RPMI8226 (cell line): ENCODE measurements at regions not wholly inside any gene's neighbourhood (a gene's known extent, or its start where the extent isn't known, plus 50 kb on each side); places are given as distances from the start of the nearest gene placed in this dataset.

ENCODE experiments used
- DNase-seq: peaks from one replicate; pipeline ENCODE4 v3.0.0-alpha.2; 2015

DNA sequence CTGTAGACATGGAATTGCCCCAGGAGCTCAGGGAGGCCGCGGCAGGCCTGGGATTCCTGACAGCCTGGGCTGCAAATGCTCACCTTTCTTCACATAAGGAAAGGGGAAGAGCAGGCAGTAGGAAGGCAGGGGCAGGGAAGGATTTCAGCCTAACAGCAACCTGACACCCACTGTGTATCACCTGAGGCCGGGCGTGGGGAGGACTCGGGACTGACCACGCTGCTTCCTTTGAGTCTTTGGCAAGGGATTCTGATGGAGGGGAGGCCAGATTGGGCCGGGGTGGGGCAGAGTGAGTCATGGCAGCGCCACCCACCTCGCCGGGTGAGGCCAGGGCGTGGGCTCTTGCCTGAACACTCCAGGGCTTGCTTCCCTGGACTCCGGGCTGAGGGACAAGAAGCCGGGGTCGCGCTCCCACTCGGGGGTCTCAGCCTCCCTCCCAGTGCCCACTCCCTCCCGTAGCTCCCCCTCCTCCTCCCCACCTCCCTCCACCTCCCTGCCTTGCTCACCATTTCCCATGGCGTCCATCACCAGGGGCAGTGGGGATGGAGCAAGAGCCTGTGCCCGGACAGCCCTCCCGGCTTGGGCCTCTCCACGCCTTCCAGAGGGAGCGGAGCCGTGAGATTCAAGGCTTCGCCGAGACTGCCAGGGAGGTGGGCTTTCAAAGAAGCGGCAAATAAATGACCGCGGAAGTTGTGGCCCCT, 247.9 kb upstream of the RTL1 start:
- DNase-seq, result no peak

DNA sequence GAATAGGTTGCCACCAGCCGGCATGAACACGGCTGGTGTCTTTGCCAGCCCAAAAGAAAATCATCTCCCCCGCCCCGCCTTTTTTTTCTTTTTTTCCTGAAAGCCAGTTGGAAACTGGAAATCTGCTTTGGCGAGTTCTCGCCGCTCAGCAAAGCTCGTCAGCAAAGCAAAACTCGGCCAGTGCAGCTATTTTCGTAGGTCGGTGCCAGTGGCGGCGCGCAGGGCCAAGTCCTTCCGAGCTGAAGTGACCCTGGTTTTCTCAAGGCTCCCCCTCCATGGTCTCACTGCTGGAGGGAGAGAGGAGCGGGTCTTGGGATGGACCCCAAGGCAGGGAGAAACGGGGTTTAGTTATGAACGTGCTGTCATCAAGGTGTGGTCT, 248.4 kb upstream of the RTL1 start:
- no peak for DNase-seq

DNA sequence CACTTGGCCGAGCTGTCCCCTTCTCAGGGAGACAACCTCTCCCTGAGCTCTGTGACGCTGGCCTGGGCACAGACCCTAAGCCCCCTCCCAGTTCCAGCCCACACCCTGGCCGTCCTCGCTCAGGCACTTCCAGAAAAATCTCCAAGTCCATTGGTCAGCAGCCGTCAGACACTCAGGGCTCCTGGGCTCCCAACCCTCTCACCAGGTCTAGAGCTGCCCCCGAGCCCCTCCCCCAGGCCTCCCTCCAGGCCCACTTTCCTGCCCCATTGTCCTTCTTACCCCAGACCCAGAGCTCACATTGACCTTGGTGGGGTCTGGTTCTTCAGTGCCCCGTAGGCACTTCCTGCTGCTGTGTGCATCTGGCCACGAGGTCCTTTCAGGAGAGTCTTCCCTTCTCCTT, 249.3 kb upstream of the RTL1 start:
- DNase-seq, result no peak

DNA sequence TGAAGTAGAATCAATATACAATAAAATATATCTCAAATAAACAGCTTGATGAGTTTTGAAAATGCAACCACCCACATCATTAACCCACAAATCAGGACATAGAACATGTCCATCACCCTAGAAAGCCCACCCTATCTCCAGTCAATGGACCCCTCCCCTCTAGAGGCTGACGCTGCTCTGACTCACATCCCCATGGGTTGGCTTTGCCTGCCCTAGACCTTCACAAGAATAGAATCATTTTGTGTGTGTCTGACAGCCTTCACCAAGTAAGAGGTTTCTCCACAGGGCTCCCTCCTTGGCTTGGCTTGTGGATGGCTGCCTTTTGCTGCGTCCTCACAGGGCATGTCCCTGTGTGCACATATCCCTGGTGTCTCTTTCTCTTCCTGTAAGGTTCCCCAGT, 250.2 kb upstream of the RTL1 start:
- no peak for DNase-seq

DNA sequence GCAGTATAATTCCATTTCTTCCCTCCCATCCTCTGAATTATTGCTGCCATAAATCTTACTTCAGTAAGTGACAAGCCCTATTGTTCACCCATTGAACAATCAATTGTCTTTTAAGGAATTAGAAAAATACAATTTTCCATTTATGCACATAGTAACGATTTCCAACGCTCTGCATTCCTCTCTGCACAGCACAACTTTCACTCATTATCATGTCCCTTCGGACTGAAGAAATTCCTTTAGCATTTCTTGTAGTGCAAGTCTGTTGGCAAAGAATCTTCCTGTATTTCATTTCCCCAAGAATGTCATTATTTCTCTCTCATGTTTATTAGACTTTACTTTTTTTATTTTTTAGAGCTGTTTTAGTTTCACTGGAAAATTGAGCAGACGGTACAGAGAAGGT, 252.1 kb upstream of the RTL1 start:
- DNase-seq, result no peak

DNA sequence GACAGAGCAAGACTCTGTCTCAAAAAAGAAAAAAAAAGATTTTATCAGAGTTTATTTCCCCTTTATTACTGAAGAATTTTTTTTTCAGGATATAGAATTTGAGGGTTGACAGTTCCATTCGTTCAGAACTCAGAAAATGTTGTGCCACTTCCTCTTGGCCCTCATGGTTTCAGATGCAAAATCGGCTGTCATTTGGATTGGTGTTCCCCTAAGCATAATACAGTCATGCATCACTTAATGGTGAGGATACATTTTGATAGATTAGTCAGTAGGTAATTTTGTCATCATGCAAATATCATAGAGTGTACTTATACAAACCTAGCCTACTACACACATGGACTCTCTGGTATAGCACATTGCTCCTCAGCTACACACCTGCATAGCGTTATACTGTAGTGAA, 263.9 kb upstream of the RTL1 start:
- no peak for DNase-seq

DNA sequence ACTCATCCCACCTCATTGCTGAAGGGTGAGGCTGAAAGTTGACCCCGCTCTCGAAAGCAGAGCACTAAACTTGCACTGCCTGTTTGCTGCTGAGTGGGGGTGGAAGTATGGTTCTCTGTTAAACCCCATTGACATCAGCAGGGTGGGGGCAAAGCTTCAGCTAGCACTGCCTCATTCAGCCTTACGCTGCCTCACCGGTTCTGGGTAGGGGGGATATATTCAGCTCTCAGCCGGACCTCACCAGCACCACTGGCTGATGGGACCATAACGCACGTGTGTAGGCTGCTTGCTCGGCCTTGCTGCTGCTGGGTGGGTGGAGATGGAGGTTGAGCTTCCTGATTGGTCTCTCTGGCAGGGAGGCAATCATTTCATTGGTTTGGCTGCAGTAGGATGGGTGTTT, 265.7 kb upstream of the RTL1 start:
- no peak for DNase-seq

DNA sequence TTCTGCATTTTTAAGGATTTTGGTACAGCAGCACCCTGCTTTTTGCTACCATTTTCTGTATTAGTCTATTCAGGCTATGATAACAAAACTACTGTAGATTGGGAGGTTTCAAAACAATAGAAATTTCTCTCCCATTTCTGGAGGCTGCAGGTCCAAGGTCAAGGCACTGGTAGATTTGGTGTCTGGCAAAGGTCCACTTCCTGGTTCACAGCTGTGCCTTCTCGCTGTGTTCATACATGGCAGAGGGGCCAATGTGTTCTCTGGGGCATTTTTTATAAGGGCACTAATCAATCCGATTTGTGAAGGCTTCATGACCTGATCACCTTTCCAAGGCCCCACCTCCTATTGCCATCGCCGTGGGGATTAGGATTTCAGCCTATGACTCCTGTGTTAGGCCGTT, 268.1 kb upstream of the RTL1 start:
- no peak for DNase-seq

DNA sequence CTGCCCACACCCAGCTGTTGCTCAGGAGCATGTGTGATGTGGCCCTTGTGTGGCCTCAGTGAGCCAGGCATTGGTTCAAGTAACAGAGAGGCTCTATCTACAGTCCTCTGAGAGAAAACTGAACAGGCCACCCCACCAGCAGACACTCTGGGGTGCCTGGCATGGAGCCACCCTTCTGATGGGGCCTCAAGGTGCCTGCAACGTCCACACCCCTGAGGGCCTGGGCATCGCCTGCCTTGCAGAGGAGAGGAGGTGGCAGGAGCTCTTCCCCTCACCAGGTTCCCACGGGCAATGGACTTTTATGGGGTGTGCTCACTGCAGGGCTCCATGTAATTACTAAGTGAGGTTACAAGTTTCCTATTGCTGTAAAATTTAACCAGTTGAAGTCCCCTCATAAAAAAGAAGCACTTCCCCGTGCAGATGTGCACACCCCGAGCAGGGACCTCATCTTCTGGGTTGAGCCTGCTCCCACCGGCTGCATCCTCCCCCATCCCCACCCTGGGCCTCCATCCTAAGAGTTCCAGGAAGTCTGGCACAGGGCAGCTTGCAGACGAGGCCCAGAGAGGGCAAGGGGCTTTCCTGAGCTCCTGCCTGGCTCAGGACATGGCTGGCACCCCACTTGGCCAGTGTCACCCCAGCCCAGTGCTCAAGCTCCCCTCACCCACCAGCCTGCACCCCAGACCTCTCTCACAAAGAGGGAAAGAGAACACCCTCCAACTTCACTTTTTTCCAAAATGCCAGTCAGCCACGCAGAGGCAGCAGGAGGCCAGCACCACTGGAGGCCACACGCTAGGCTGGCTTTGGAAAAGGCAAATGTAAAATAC, 270.4 kb upstream of the RTL1 start:
- DNase-seq, result no peak

DNA sequence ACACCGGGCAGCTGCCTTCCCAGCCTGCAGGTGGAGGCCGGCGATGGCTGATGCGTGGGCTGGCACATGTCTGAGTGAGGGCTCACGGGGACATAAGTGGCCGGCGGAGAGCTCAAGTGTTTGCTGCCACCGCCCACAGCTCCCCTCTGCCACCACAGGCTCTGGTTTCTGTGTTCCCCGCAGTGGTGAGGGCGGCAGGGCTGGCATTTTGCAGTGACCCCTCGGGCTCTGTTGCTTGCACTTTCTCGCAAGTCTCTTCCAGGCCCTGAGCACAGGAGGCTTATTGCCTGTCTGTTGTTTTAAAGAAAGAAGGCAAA, 271.0 kb upstream of the RTL1 start:
- DNase-seq, result no peak

DNA sequence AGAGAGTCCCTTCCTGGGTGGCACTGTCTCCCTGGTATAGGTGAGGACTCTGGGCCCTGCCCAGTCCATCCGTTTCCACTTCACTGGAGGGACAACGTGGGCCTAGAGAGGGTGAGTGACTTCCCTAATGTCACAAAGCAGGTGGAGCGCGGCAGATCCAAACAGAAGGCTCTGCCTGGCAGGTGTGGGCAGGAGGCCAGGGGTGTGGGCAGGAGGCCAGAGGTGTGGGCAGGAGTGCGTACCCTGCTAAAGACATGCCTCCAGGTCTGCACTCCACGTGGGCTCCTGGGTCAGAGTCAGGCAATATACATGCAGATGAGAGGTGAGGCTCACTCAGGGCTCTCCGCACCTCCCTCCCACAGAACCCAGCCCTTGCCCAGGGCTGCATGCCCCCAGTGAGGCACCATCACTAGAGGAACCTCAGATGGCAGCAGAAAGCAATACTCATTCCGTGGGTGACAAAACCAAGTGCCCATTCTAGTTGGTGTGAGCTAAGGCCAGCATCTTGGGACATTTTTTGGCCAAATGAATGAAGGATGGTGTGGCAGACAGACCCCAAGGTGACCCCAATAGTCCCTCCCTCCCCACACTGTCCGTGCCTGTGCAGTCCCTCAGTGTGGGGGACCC, 271.6 kb upstream of the RTL1 start:
- DNase-seq, result peak; percentile 51

DNA sequence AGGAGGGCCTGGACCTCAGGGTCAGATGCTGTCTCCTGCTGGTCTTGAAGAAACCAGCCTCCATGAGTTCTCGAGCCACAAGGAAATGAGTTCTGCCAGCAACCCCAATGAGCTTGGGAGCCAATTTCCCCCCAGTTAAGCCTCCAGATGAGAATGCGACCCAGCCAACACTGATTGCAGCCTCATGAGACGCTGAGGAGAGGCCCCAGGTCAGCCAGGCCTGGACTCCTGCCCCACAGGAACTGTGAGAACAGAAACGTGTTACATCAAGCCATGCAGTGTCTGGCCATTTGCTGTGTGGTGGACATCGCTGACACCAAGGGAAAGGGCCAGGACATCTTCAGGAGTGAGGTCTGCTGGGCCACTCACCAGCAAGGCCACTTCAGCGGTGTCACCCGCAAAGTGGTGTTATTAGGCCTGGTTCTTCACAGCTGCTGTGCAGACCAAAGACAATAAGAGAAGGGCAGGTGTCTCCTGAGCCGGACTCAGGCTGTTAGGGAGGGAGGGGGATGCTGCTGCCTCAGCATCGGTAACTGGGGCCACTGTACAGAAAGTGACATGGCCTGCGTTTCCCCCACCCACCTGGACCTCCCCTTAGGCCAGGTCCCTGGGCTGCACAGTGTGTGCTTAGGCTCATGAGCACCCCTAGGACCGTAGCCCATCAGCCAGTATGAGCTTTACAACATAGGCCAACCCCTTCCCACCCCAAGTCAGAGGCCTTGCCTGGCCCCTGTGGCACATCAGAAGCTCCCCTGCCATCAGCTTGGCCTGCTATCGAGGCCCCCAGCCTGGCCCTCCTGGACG, 272.4 kb upstream of the RTL1 start:
- no peak for DNase-seq

DNA sequence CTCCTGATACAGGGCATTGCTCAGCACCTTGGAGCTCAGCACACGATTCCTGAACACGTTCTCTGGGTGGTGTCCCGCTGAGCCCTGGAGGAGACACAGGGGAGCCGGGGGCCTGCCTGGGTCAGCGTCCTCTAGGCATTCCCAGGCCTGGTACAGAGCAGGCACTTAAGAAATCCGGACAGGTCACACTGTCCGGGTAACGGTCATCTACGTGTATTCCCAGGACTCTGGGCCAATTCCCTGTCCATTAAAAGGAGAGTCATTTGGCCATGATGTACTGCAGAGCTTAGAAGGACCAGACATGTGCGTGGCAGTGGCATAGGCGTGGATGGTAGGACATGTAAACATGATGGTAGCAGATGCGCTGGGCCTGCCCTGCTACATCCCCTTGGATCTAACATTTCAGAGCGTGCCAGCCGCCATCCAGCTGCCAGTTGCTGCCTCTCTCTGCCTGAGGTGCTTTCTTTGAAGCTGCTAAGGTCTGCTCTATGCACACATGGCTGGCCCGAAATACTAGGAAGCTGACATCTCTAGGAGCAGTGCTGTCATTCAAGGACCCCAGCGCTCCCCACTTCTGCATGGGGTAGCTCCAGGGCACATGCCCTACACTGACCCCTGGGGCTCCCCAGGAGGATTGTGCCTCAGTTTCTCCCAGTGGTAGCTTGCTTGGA, 273.1 kb upstream of the RTL1 start:
- DNase-seq, result no peak

DNA sequence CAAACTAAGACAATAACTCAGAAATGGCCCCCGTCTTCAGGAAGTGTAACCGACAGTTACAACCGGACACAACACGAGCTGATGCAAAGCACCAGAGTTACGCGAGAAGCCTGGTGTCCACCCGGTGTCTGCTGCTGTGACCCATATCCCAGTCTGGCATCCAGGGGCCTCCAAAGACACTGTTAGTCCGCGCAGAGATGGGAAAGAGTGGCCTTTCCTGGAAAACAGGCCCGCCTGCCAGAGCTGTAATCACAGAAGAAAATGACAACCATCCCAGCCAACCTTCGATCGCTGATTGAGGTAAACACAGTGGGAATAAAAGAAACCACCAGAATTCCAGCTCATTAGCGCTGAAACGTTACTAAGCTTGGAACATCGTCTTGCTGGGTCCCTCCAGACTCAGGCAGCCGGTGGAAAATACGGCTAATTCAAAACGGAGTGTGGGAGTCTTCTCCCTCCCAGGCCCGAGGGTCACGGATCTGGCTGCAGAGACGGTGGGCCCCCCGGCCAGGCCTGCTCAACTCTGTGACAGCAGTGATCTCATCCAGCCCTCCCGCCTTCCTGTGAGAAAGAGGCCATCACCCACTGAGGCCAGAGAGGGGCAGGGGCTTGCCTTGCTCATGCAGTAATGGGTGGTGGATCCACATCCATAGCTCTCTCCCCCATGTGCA, 273.9 kb upstream of the RTL1 start:
- no peak for DNase-seq

DNA sequence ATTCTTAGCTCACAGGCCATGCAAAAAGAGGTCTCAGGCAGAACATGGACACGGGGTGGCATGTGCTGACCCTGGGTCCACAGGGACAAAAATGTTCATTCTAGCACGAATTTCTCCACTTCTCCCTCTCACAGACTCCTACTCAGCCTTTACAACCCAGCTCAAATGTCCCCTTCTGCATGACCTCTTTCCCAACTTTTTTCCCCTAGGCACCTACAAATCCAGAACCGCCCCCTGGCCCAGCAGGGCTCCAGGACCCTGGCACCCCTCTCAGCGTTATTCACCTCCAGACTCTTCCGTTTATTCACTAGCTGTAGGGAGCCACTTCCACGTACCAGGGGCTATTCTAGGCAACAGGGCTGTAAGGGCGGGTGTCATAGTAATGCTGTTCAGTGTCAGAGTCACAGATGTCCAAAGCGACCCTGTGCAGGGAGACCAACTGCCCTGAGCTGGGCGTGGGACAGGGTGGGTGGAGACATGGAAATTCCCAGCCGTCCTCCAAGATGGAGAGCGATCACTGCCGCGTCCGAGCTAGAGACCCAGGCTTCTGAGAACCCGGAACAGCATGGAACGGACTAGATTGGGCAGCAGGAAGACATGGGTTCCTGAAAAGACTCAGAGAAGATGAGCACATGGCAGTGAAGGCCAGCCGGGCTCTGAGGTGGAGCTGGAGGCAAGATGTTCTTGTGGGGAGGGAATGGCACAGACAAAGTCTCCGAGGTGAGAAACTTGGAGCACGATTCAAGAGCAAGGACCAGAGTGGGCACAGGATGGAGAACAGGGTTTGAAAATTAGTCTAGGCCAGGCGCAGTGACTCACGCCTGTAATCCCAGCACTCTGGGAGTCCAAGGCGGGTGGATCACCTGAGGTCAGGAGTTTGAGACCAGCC, 274.9 kb upstream of the RTL1 start:
- no peak for DNase-seq

DNA sequence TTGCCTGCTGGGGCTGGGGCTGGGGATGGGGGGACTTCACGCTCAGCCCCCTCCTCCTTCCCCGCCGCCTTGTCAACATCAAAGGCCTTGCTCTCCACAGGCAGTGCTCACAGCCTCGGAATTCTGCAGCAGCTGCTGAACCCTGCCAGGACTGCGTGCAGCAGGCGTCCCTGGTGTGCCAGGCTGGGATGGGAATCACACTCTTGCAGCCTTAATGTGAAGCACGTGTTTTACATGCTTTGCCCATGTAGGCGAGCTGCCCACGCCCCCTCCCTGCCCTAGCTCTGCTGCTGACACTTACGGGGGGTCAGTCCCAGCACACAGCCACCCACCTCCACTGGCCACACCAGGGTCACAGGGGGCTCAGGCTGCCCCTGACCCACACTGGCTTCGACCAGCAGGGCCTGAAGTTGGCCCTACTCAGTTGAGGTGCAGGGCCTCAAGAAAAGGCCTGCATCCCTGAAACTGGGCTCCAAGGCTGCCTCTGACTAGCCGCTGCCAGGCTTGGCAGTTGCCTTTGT, 276.2 kb upstream of the RTL1 start:
- DNase-seq, result no peak

DNA sequence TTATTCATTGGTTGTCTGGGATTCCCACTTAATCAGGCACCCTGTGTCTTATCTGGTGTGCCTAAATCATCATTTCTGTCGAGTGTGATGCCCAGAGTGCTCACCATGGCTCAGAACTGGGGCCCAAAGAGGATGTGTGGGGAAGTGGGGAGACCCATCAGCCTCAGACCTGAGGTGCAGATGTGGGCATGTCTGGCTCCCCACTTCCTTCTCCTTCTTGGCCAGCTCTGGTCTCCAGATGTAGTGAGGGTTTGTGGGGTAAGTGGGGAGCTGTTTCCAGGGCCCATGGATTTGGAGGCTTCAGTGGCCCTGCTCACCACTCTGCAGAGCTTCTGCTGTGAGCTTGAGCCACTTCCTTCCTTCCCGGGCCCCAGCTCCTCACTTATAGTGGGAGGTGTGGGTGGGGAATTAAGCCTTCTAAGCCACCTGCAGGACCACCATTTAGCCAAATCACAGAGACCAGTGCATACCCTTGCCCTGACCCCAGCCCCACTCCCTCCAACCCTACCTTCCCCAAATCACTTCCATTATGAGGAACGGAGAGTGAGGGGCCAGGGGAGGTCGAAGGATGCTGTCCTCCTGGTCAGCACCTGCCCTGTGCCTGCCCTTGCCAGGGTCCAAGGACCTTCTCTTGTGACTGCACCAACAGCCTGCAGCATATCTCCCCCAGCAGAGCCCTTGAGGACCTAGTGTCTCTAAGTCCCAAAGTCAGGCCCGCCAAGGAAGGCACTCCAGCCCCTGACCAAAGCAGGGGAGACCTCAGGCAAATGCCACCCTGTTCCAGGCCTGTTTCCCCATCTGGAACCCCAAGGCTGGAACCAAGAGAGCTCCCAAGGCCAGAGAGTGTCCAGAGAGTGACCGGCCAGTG, 278.2 kb upstream of the RTL1 start:
- DNase-seq, result no peak

DNA sequence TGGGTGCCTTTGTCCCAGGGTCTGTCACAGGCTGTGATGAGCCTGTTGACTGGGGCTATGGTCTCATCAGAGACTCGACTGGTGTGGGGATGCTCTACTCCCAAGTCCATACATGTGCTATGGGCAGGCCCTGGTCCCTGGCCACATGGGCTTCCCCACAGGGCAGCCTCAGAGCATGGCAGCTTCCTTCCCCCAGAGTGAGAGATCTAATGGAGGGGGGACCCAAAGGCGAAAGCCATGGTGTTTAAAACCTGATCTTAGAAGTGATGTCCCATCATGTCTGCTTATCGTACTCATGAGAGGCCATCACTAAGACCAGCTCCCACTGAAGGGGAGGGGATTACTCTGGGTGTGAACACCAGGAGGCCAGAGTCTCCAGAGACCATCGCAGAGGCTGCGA, 279.0 kb upstream of the RTL1 start:
- no peak for DNase-seq

DNA sequence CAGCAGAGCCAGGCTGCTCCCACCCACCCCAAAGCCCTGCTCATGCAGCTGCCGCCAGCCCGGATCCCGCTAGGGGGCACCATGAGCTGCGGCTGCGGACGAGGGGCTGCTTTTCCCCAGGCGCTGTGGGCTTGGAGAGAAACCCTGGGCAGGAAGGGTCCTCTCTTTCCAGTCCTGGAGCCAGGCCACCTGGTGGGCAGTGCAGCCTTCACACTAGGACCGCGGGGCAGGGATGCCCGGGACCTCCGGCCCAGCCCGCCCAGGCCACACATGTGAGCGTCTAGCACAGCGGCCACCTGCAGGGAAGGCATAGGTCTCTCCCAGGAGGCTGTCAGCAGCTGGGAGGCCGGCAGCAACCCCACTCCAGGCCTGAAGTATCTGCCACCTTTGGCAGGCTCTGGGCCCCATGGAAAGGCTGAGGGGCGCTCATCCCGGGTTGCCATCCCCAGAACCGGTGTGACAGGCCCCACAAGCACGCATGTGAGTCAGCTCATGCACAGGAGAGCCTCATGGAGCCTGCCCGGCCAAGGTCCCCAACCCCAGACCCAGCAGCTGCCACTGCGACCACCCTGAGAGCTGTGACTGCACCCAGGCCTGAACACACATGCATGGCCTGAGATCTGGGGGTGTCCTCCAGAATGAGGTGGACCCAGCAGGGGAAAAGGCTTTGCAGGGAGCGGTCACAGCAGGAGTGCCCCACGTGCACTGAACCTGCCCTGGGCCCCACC, 280.0 kb upstream of the RTL1 start:
- peak; percentile 16 for DNase-seq
